ENCODE measurements at regions not wholly inside any gene's neighbourhood (a gene's known extent, or its start where the extent isn't known, plus 50 kb on each side); places are given as distances from the start of the nearest gene placed in this dataset.

DNA sequence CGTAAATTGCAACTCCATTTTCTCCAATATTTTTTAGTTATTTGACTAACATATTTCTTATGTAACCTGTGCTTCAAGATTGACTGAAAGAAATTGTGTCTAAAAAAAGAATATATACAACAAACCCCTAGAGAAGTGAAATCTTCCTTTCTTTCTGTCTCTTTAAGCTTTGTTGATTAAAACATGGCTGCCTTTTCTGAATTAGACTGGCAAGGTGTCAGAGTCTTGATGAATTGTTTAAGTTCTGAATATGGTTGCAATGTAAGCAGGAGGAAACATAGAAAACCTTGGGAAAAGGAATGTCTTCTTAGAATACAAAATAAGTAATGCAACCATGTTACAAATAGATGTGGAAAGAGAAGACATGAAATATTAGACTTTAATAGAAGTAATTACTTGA lies 209.8 kb upstream of the CTNND2 start:
- TF ChIP-seq, protein P1, sequence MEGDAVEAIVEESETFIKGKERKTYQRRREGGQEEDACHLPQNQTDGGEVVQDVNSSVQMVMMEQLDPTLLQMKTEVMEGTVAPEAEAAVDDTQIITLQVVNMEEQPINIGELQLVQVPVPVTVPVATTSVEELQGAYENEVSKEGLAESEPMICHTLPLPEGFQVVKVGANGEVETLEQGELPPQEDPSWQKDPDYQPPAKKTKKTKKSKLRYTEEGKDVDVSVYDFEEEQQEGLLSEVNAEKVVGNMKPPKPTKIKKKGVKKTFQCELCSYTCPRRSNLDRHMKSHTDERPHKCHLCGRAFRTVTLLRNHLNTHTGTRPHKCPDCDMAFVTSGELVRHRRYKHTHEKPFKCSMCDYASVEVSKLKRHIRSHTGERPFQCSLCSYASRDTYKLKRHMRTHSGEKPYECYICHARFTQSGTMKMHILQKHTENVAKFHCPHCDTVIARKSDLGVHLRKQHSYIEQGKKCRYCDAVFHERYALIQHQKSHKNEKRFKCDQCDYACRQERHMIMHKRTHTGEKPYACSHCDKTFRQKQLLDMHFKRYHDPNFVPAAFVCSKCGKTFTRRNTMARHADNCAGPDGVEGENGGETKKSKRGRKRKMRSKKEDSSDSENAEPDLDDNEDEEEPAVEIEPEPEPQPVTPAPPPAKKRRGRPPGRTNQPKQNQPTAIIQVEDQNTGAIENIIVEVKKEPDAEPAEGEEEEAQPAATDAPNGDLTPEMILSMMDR (conservative IDR thresholded peaks at IDR 0.05; ENCODE audit: low read depth in 2 of 2), result no peak
- TF ChIP-seq POLR2AphosphoS5 (IDR thresholded peaks at IDR 0.05; ENCODE audit: low read depth), result no peak
- TF ChIP-seq, protein P2, sequence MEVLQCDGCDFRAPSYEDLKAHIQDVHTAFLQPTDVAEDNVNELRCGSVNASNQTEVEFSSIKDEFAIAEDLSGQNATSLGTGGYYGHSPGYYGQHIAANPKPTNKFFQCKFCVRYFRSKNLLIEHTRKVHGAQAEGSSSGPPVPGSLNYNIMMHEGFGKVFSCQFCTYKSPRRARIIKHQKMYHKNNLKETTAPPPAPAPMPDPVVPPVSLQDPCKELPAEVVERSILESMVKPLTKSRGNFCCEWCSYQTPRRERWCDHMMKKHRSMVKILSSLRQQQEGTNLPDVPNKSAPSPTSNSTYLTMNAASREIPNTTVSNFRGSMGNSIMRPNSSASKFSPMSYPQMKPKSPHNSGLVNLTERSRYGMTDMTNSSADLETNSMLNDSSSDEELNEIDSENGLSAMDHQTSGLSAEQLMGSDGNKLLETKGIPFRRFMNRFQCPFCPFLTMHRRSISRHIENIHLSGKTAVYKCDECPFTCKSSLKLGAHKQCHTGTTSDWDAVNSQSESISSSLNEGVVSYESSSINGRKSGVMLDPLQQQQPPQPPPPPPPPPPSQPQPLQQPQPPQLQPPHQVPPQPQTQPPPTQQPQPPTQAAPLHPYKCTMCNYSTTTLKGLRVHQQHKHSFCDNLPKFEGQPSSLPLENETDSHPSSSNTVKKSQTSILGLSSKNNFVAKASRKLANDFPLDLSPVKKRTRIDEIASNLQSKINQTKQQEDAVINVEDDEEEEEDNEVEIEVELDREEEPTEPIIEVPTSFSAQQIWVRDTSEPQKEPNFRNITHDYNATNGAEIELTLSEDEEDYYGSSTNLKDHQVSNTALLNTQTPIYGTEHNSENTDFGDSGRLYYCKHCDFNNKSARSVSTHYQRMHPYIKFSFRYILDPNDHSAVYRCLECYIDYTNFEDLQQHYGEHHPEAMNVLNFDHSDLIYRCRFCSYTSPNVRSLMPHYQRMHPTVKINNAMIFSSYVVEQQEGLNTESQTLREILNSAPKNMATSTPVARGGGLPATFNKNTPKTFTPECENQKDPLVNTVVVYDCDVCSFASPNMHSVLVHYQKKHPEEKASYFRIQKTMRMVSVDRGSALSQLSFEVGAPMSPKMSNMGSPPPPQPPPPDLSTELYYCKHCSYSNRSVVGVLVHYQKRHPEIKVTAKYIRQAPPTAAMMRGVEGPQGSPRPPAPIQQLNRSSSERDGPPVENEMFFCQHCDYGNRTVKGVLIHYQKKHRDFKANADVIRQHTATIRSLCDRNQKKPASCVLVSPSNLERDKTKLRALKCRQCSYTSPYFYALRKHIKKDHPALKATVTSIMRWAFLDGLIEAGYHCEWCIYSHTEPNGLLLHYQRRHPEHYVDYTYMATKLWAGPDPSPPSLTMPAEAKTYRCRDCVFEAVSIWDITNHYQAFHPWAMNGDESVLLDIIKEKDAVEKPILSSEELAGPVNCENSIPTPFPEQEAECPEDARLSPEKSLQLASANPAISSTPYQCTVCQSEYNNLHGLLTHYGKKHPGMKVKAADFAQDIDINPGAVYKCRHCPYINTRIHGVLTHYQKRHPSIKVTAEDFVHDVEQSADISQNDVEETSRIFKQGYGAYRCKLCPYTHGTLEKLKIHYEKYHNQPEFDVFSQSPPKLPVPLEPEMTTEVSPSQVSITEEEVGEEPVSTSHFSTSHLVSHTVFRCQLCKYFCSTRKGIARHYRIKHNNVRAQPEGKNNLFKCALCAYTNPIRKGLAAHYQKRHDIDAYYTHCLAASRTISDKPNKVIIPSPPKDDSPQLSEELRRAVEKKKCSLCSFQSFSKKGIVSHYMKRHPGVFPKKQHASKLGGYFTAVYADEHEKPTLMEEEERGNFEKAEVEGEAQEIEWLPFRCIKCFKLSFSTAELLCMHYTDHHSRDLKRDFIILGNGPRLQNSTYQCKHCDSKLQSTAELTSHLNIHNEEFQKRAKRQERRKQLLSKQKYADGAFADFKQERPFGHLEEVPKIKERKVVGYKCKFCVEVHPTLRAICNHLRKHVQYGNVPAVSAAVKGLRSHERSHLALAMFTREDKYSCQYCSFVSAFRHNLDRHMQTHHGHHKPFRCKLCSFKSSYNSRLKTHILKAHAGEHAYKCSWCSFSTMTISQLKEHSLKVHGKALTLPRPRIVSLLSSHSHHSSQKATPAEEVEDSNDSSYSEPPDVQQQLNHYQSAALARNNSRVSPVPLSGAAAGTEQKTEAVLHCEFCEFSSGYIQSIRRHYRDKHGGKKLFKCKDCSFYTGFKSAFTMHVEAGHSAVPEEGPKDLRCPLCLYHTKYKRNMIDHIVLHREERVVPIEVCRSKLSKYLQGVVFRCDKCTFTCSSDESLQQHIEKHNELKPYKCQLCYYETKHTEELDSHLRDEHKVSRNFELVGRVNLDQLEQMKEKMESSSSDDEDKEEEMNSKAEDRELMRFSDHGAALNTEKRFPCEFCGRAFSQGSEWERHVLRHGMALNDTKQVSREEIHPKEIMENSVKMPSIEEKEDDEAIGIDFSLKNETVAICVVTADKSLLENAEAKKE (CRISPR knock-in tag; IDR thresholded peaks at IDR 0.05), result no peak
- TF ChIP-seq, protein P3, sequence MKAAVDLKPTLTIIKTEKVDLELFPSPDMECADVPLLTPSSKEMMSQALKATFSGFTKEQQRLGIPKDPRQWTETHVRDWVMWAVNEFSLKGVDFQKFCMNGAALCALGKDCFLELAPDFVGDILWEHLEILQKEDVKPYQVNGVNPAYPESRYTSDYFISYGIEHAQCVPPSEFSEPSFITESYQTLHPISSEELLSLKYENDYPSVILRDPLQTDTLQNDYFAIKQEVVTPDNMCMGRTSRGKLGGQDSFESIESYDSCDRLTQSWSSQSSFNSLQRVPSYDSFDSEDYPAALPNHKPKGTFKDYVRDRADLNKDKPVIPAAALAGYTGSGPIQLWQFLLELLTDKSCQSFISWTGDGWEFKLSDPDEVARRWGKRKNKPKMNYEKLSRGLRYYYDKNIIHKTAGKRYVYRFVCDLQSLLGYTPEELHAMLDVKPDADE (IDR thresholded peaks at IDR 0.05), result no peak
- no peak for TF ChIP-seq EZH2 (IDR thresholded peaks at IDR 0.05; ENCODE audit: low read depth, unreplicated experiment)

All from GM23338 (cell line).